Skin epidermis (tissue), 12 donors: ENCODE measurements at regions not wholly inside any gene's neighbourhood (a gene's known extent, or its start where the extent isn't known, plus 50 kb on each side); places are given as distances from the start of the nearest gene placed in this dataset.

ENCODE experiments used
- H3K27ac ChIP-seq, 21 experiments: fragments of 200-600 bp; sonication (generic) in 11 of 21; one replicate each; pipeline ENCODE4 v1.5.0; 2020; ENCODE audit warnings: mild to moderate bottlenecking in 3 of 21, inconsistent platforms in 2 of 21, moderate library complexity in 2 of 21
- H3K4me3 ChIP-seq, 7 experiments: fragments of 200-600 bp; sonication (generic) in 2 of 7; one replicate each; pipeline ENCODE4 v1.5.0; 2020; ENCODE audit warnings: inconsistent platforms in 2 of 7, mild to moderate bottlenecking in 2 of 7, moderate library complexity in 1 of 7

GRCh38 chr11:35868491-35868890, 75.4 kb upstream of the LDLRAD3 start:
- no peak overlapping the region for H3K27ac ChIP-seq
- no peak overlapping the region for H3K4me3 ChIP-seq

GRCh38 chr11:35873721-35874120, 70.1 kb upstream of the LDLRAD3 start:
- no peak overlapping the region for H3K4me3 ChIP-seq
- H3K27ac ChIP-seq: no peak overlapping the region

GRCh38 chr11:35874751-35875450, 69.0 kb upstream of the LDLRAD3 start:
- H3K4me3 ChIP-seq: no peak overlapping the region
- no peak overlapping the region for H3K27ac ChIP-seq

- Histone ChIP-seq H3K27ac (no peak overlapping the region), H3K4me3 (no peak overlapping the region)
These were observed 68.4 kb upstream of the LDLRAD3 start for GRCh38 chr11:35875466-35875865.

GRCh38 chr11:35876786-35877185, 67.1 kb upstream of the LDLRAD3 start:
- Histone ChIP-seq H3K4me3 (no peak overlapping the region), H3K27ac (no peak overlapping the region)

GRCh38 chr11:35878741-35879140, 65.1 kb upstream of the LDLRAD3 start:
- no peak overlapping the region for H3K27ac ChIP-seq
- no peak overlapping the region for H3K4me3 ChIP-seq

- Histone ChIP-seq H3K4me3 (no peak overlapping the region), H3K27ac (no peak overlapping the region)
These were observed 64.5 kb upstream of the LDLRAD3 start for GRCh38 chr11:35879361-35879760.

- no peak overlapping the region for H3K4me3 ChIP-seq
- no peak overlapping the region for H3K27ac ChIP-seq
These were observed 57.1 kb upstream of the LDLRAD3 start for GRCh38 chr11:35886759-35887158.

GRCh38 chr11:35887737-35888136, 56.1 kb upstream of the LDLRAD3 start:
- no peak overlapping the region for H3K4me3 ChIP-seq
- peak overlapping the region in 1 of 21 experiments; percentile 40 for H3K27ac ChIP-seq

- no peak overlapping the region for H3K27ac ChIP-seq
- H3K4me3 ChIP-seq: no peak overlapping the region
These were observed 54.9 kb upstream of the LDLRAD3 start for GRCh38 chr11:35888961-35889360.

- no peak overlapping the region for H3K27ac ChIP-seq
- H3K4me3 ChIP-seq: no peak overlapping the region
These were observed 52.8 kb upstream of the LDLRAD3 start for GRCh38 chr11:35891096-35891495.

GRCh38 chr11:35892166-35892565, 51.7 kb upstream of the LDLRAD3 start:
- no peak overlapping the region for H3K4me3 ChIP-seq
- no peak overlapping the region for H3K27ac ChIP-seq

- H3K27ac ChIP-seq: no peak overlapping the region
- no peak overlapping the region for H3K4me3 ChIP-seq
These were observed 49.9 kb upstream of the LDLRAD3 start for GRCh38 chr11:35893796-35894475.
